Body of pancreas (tissue), 4 donors: ENCODE measurements at regions not wholly inside any gene's neighbourhood (a gene's known extent, or its start where the extent isn't known, plus 50 kb on each side); places are given as distances from the start of the nearest gene placed in this dataset.

Experiments used
- ATAC-seq: fragments of 150-250 bp; one replicate; pipeline ENCODE4 v1.9.1; 2016
- DNase-seq, 4 donors: peaks; one replicate each; pipeline ENCODE4 v3.0.0-alpha.2; 2019
- H3K27ac ChIP-seq, 4 donors: fragments of 200-600 bp; sonication (generic); 1 replicate in 3 of 4; 2 replicates in 1 of 4; pipeline versions ENCODE4 v1.5.1 to v1.6.1; 2016 to 2019; ENCODE audit warnings: mild to moderate bottlenecking in 1 of 4, mixed read lengths in 1 of 4, moderate library complexity in 1 of 4
- H3K27me3 ChIP-seq, 2 donors: fragments of 200-600 bp; sonication (generic); one replicate each; pipeline ENCODE4 v1.6.0; 2016; ENCODE audit warnings: mild to moderate bottlenecking in 1 of 2
- H3K36me3 ChIP-seq, 2 donors: fragments of 200-600 bp; sonication (generic); replicated peaks in 1 of 2; 2 replicates each; pipeline ENCODE4 v1.5.1; 2016; ENCODE audit warnings: low read depth in 2 of 2; ENCODE audit not compliant: insufficient read depth in 1 of 2
- H3K4me1 ChIP-seq: fragments of 200-600 bp; sonication (generic); one replicate; pipeline ENCODE4 v1.6.0; 2016
- H3K4me3 ChIP-seq, 2 donors: fragments of 200-600 bp; sonication (generic); 1 replicate in 1 of 2; 2 replicates in 1 of 2; pipeline ENCODE4 v1.5.1; 2016 to 2019
- H3K9me3 ChIP-seq, 3 donors: fragments of 200-600 bp; sonication (generic); 1 replicate in 2 of 3; 2 replicates in 1 of 3; pipeline ENCODE4 v1.5.1; 2016
- POLR2A ChIP-seq, 3 donors: fragments of 450-650 bp; IDR thresholded peaks; one replicate each; pipeline ENCODE4 v1.6.1; 2016; ENCODE audit warnings: antibody characterized with exemption in 3 of 3, mild to moderate bottlenecking in 2 of 3
- WGBS, 2 donors: methylation state at CpG; one replicate each; pipeline ENCODE4 v1.1.5; 2017; 5-methylcytosine and 5-hydroxymethylcytosine counted together
- intact Hi-C: fragments of 100-400 bp; cut with DNase I; formaldehyde crosslinking; loops from one replicate; pipeline ENCODE4 v1.15.1; 2023
- TF ChIP-seq, protein P1 (sequence below), 7 experiments: fragments of 450-650 bp in 4 of 7; fragments of 200-600 bp in 3 of 7; sonication (generic) in 3 of 7; IDR thresholded peaks; one replicate each; pipeline ENCODE4 v1.5.1; 2016 to 2019; ENCODE audit warnings: antibody characterized with exemption in 7 of 7

DNA sequence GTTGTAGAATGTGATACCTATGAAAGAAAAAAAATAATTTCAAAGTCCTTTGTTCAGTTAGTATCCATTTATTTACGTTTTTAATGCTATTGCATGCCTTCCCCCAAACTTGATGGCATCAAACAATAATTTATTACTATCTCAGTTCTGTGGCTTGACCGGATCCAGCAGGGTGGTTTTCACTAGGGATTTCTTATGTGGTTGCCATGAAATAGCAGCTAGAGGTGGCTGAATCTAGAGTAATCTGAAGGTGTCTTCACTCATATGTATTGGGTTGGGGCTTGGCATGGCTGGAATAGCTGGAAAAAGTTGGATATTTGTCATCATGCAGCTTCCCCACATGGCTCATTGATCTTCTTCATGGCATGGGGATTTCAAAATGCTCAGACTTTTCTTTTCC lies 619.3 kb upstream of the ZNF608 start:
- Histone ChIP-seq H3K4me3 (no peak overlapping the region), H3K27ac (no peak overlapping the region), H3K36me3 (no peaks in the 10 kb centered on the region), H3K9me3 (no peaks in the 10 kb centered on the region), H3K4me1 (no peaks in the 10 kb centered on the region), H3K27me3 (no peaks in the 10 kb centered on the region)
- intact Hi-C loops, result no loop called here
- WGBS, 2 donors, result 70 to 83% methylated on average over 2 of the region's 2 CpGs
- TF ChIP-seq, protein P1, sequence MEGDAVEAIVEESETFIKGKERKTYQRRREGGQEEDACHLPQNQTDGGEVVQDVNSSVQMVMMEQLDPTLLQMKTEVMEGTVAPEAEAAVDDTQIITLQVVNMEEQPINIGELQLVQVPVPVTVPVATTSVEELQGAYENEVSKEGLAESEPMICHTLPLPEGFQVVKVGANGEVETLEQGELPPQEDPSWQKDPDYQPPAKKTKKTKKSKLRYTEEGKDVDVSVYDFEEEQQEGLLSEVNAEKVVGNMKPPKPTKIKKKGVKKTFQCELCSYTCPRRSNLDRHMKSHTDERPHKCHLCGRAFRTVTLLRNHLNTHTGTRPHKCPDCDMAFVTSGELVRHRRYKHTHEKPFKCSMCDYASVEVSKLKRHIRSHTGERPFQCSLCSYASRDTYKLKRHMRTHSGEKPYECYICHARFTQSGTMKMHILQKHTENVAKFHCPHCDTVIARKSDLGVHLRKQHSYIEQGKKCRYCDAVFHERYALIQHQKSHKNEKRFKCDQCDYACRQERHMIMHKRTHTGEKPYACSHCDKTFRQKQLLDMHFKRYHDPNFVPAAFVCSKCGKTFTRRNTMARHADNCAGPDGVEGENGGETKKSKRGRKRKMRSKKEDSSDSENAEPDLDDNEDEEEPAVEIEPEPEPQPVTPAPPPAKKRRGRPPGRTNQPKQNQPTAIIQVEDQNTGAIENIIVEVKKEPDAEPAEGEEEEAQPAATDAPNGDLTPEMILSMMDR (IDR thresholded peaks at IDR 0.05), result no peak
- TF ChIP-seq POLR2A (IDR thresholded peaks at IDR 0.05), result no peak
- ATAC-seq (no peak), DNase-seq (no peak)

DNA sequence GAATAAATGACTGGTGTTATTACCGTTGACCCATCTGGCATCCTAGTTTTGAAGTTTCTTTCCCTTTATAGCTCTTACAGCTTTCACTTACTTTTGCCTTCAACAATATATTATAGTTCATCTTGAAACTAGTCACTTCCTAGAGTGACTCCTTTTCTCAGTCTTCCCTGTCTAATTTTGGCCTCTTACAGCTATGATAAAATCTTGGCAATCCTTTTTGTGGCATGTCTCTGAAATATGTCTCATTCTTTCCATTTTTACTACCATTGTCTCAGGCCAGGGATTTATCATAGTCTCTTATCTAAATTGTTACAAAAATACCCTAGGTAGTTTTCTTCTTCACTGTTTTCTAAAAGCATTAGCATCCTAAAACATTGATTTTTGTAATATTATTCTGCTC lies 621.3 kb upstream of the ZNF608 start:
- Histone ChIP-seq H3K27ac (no peak overlapping the region), H3K4me1 (no peaks in the 10 kb centered on the region), H3K4me3 (no peak overlapping the region), H3K36me3 (no peaks in the 10 kb centered on the region), H3K9me3 (no peaks in the 10 kb centered on the region), H3K27me3 (no peaks in the 10 kb centered on the region)
- TF ChIP-seq POLR2A (IDR thresholded peaks at IDR 0.05), result no peak
- TF ChIP-seq, protein P1 (IDR thresholded peaks at IDR 0.05), result no peak
- 72 to 76% methylated on average over 1 of the region's 1 CpG for WGBS, 2 donors
- ATAC-seq (no peak), DNase-seq (no peak)
- intact Hi-C loops, result no loop called here

GRCh38 chr5:125370461-125371205 lies 624.2 kb upstream of the ZNF608 start:
- no peak overlapping the region for H3K4me3 ChIP-seq
- H3K27ac ChIP-seq, result no peak overlapping the region
- TF ChIP-seq, protein P1 (IDR thresholded peaks at IDR 0.05), result no peak
- TF ChIP-seq POLR2A (IDR thresholded peaks at IDR 0.05), result no peak
- no peaks in the 10 kb centered on the region for H3K4me1 ChIP-seq
- ATAC-seq, result no peak
- H3K9me3 ChIP-seq, result no peaks in the 10 kb centered on the region
- no peak for DNase-seq
- intact Hi-C loops, result no loop called here
- H3K36me3 ChIP-seq, result no peaks in the 10 kb centered on the region
- no peaks in the 10 kb centered on the region for H3K27me3 ChIP-seq

- WGBS, 2 donors, result 73 to 93% methylated on average over 6 of the region's 6 CpGs
- ATAC-seq (no peak), DNase-seq (no peak)
- Histone ChIP-seq H3K4me3 (no peak overlapping the region), H3K36me3 (no peaks in the 10 kb centered on the region), H3K4me1 (no peaks in the 10 kb centered on the region), H3K9me3 (no peaks in the 10 kb centered on the region), H3K27ac (no peak overlapping the region), H3K27me3 (no peaks in the 10 kb centered on the region)
- TF ChIP-seq, protein P1 (IDR thresholded peaks at IDR 0.05), result no peak
- no peak for TF ChIP-seq POLR2A (IDR thresholded peaks at IDR 0.05)
- intact Hi-C loops, result no loop called here
Measured at GRCh38 chr5:125372694-125373631, 626.5 kb upstream of the ZNF608 start.
